WTC11 (cell line): ENCODE measurements at regions not wholly inside any gene's neighbourhood (a gene's known extent, or its start where the extent isn't known, plus 50 kb on each side); places are given as distances from the start of the nearest gene placed in this dataset.
"Not testable (repeated sequence)": the region's sequence is repeated elsewhere in the genome, so short reads cannot be mapped to it uniquely, and the experiment has no call there.

Experiments used
- ATAC-seq: fragments of 200-7000 bp; cut with Tn5 transposase; 2 replicates; pipeline ENCODE4 v1.10.0; 2021; ENCODE audit warnings: mild to moderate bottlenecking, moderate library complexity
- CTCF ChIA-PET: fragments of 300-600 bp; sonication (Branson Sonifier 250); formaldehyde crosslinking; loops from one replicate; lab custom pipeline; 2021; ENCODE audit warnings: antibody characterized with exemption; lab: Charles Lee
- POLR2A ChIA-PET: fragments of 350-600 bp; sonication (Branson Sonifier 250); formaldehyde crosslinking; loops from one replicate; lab custom pipeline; 2021; ENCODE audit warnings: antibody characterized with exemption; lab: Charles Lee
- DNase-seq: peaks from one replicate; pipeline ENCODE4 v3.0.0; 2021; ENCODE audit warnings: low spot score
- H3K27ac Mint-ChIP-seq: 2 replicates; pipeline ENCODE4 v1.8.0; 2021; ENCODE audit warnings: mixed read lengths
- H3K27me3 Mint-ChIP-seq: 2 replicates; pipeline ENCODE4 v1.8.0; 2021; ENCODE audit warnings: low read depth, mild to moderate bottlenecking, moderate library complexity, mixed read lengths
- H3K36me3 Mint-ChIP-seq: 2 replicates; pipeline ENCODE4 v1.8.0; 2021; ENCODE audit warnings: mixed read lengths
- H3K4me1 Mint-ChIP-seq: 2 replicates; pipeline ENCODE4 v1.8.0; 2022; ENCODE audit warnings: mixed read lengths
- H3K4me3 Mint-ChIP-seq: 2 replicates; pipeline ENCODE4 v1.8.0; 2021; ENCODE audit warnings: mild to moderate bottlenecking, moderate library complexity, mixed read lengths
- H3K9me3 Mint-ChIP-seq: 2 replicates; pipeline ENCODE4 v1.8.0; 2021; ENCODE audit warnings: mixed read lengths
- ATF3 ChIP-seq: sonication (generic); formaldehyde crosslinking; conservative IDR thresholded peaks from 2 replicates; pipeline ENCODE4 v1.8.1; 2022; ENCODE audit warnings: mild to moderate bottlenecking, missing genetic modification reagents
- CDX4 ChIP-seq: fragments of 250-450 bp; sonication (Bioruptor Pico); IDR thresholded peaks from 2 replicates; pipeline ENCODE4 v1.9.0; 2021; ENCODE audit warnings: moderate library complexity, mild to moderate bottlenecking, inconsistent platforms, borderline replicate concordance
- E2F4 ChIP-seq: sonication (generic); formaldehyde crosslinking; IDR thresholded peaks from 2 replicates; pipeline ENCODE4 v1.8.1; 2022; ENCODE audit warnings: low read depth, mild to moderate bottlenecking, moderate library complexity, missing genetic modification reagents, borderline replicate concordance
- GABPB1 ChIP-seq: sonication (generic); formaldehyde crosslinking; IDR thresholded peaks from 2 replicates; pipeline ENCODE4 v1.8.1; 2023; ENCODE audit warnings: mild to moderate bottlenecking, missing genetic modification reagents
- IRF2 ChIP-seq: sonication (generic); formaldehyde crosslinking; IDR thresholded peaks from 2 replicates; pipeline ENCODE4 v1.8.0; 2022; ENCODE audit warnings: low read depth, missing genetic modification reagents, borderline replicate concordance
- MAX ChIP-seq: sonication (generic); formaldehyde crosslinking; IDR thresholded peaks from 2 replicates; pipeline ENCODE4 v1.8.0; 2022; ENCODE audit warnings: mild to moderate bottlenecking, missing genetic modification reagents
- NFATC4 ChIP-seq: fragments of 250-450 bp; sonication (Bioruptor Pico); IDR thresholded peaks from 2 replicates; pipeline ENCODE4 v1.9.0; 2021; ENCODE audit warnings: mild to moderate bottlenecking
- RELA ChIP-seq: sonication (generic); formaldehyde crosslinking; IDR thresholded peaks from 2 replicates; pipeline ENCODE4 v1.8.1; 2022; ENCODE audit warnings: missing genetic modification reagents, mild to moderate bottlenecking, borderline replicate concordance
- SOX15 ChIP-seq: fragments of 250-450 bp; sonication (Bioruptor Pico); IDR thresholded peaks from 2 replicates; pipeline ENCODE4 v1.9.0; 2021; ENCODE audit warnings: mild to moderate bottlenecking
- TCF7 ChIP-seq: sonication (generic); formaldehyde crosslinking; IDR thresholded peaks from 2 replicates; pipeline ENCODE4 v1.8.0; 2022; ENCODE audit warnings: mild to moderate bottlenecking, low read depth, missing genetic modification reagents, moderate library complexity
- TP53 ChIP-seq: sonication (generic); formaldehyde crosslinking; IDR thresholded peaks from 2 replicates; pipeline ENCODE4 v1.8.1; 2023; ENCODE audit warnings: mild to moderate bottlenecking, missing genetic modification reagents
- USF2 ChIP-seq: sonication (generic); formaldehyde crosslinking; IDR thresholded peaks from 2 replicates; pipeline ENCODE4 v1.8.1; 2023; ENCODE audit warnings: mild to moderate bottlenecking, missing genetic modification reagents, moderate library complexity
- ZBTB43 ChIP-seq: sonication (generic); formaldehyde crosslinking; IDR thresholded peaks from 2 replicates; pipeline ENCODE4 v1.8.1; 2023; ENCODE audit warnings: mild to moderate bottlenecking, missing genetic modification reagents
- ZNF121 ChIP-seq: sonication (generic); formaldehyde crosslinking; IDR thresholded peaks from 2 replicates; pipeline ENCODE4 v1.8.0; 2023; ENCODE audit warnings: missing genetic modification reagents
- ZNF138 ChIP-seq: sonication (generic); formaldehyde crosslinking; conservative IDR thresholded peaks from 2 replicates; pipeline ENCODE4 v1.8.1; 2022; ENCODE audit warnings: mild to moderate bottlenecking, moderate library complexity, missing genetic modification reagents
- ZNF317 ChIP-seq: sonication (generic); formaldehyde crosslinking; IDR thresholded peaks from 2 replicates; pipeline ENCODE4 v1.8.1; 2023; ENCODE audit warnings: low read depth, mild to moderate bottlenecking, moderate library complexity, missing genetic modification reagents, borderline replicate concordance
- ZNF396 ChIP-seq: fragments of 250-450 bp; sonication (Bioruptor Pico); IDR thresholded peaks from 2 replicates; pipeline ENCODE4 v1.8.0; 2021; ENCODE audit warnings: mild to moderate bottlenecking, moderate library complexity, borderline replicate concordance
- ZNF416 ChIP-seq: fragments of 250-450 bp; sonication (Bioruptor Pico); IDR thresholded peaks from 2 replicates; pipeline ENCODE4 v1.9.0; 2021; ENCODE audit warnings: mild to moderate bottlenecking, inconsistent platforms

- POLR2A ChIA-PET, result no interaction called here
- Mint-ChIP-seq H3K9me3 (peaks cover 18% of the 10 kb centered on the region), H3K27ac (no peak overlapping the region), H3K4me3 (no peak overlapping the region), H3K27me3 (no peaks in the 10 kb centered on the region), H3K4me1 (peaks cover 6% of the 10 kb centered on the region), H3K36me3 (no peaks in the 10 kb centered on the region)
- no peak for TF ChIP-seq ZNF396 (CRISPR knock-in tag)
- ATAC-seq (no peak), DNase-seq (no peak)
- CTCF ChIA-PET, result interaction anchor here (0.5 kb wide), 1 partner anchor 824 kb away, joined by 3 read pairs; no protein-coding TSS in a partner anchor
Measured at GRCh38 chr9:7721291-7721690, 78.3 kb downstream of the DMAC1 start.

GRCh38 chr9:7713088-7713487, 86.5 kb downstream of the DMAC1 start:
- CTCF ChIA-PET, H3K27ac Mint-ChIP-seq, DNase-seq, H3K4me1 Mint-ChIP-seq, H3K27me3 Mint-ChIP-seq, H3K36me3 Mint-ChIP-seq, H3K4me3 Mint-ChIP-seq, ATAC-seq: not testable (repeated sequence)
- H3K9me3 Mint-ChIP-seq, result peaks cover 35% of the 10 kb centered on the region
- POLR2A ChIA-PET, result interaction anchor here (0.6 to 0.9 kb wide), 2 partner anchors 107 to 508 kb away, joined by 3 read pairs; no protein-coding TSS in a partner anchor

- Mint-ChIP-seq H3K4me3 (no peak overlapping the region), H3K27ac (no peak overlapping the region), H3K36me3 (no peaks in the 10 kb centered on the region), H3K4me1 (no peaks in the 10 kb centered on the region), H3K27me3 (no peaks in the 10 kb centered on the region; the same call in 1 of the 2 replicates), H3K9me3 (peaks cover 24% of the 10 kb centered on the region)
- TF ChIP-seq ZBTB43 (CRISPR knock-in tag), result no peak
- no peak for TF ChIP-seq CDX4 (CRISPR knock-in tag)
- no peak for TF ChIP-seq ZNF138
- TF ChIP-seq GABPB1 (CRISPR knock-in tag), result no peak
- TF ChIP-seq ATF3, result no peak
- no peak for TF ChIP-seq ZNF317 (CRISPR knock-in tag)
- TF ChIP-seq TCF7 (CRISPR knock-in tag), result no peak
- TF ChIP-seq MAX, result no peak
- TF ChIP-seq RELA (CRISPR knock-in tag), result no peak
- TF ChIP-seq TP53 (CRISPR knock-in tag), result no peak
- TF ChIP-seq SOX15 (CRISPR knock-in tag), result no peak
- TF ChIP-seq NFATC4 (CRISPR knock-in tag), result no peak
- TF ChIP-seq ZNF121 (CRISPR knock-in tag), result no peak
- TF ChIP-seq USF2 (CRISPR knock-in tag), result no peak
- no peak for TF ChIP-seq IRF2
- no peak for TF ChIP-seq ZNF416
- TF ChIP-seq E2F4 (CRISPR knock-in tag), result no peak
- ATAC-seq (no peak), DNase-seq (no peak)
- POLR2A ChIA-PET, result no interaction called here
- CTCF ChIA-PET, result no interaction called here
Measured at GRCh38 chr9:7710686-7711085, 88.9 kb downstream of the DMAC1 start.
